ENCODE measurements at regions not wholly inside any gene's neighbourhood (a gene's known extent, or its start where the extent isn't known, plus 50 kb on each side); places are given as distances from the start of the nearest gene placed in this dataset.

GRCh38 chr3:165568907-165569462 lies 268.2 kb downstream of the BCHE start:
- no peak for DNase-seq
- H3K27ac ChIP-seq, result no peak overlapping the region
- TF ChIP-seq CTCF (IDR thresholded peaks at IDR 0.05), result no peak
- no peak for TF ChIP-seq POLR2A (IDR thresholded peaks at IDR 0.05)
- intact Hi-C loops (cut with DNase I), result no loop called here
- H3K9me3 ChIP-seq, result no peaks in the 10 kb centered on the region
- no peaks in the 10 kb centered on the region for H3K27me3 ChIP-seq
- H3K4me3 ChIP-seq, result no peak overlapping the region
- 40% methylated on average over 1 of the region's 1 CpG for WGBS (ENCODE audit: insufficient coverage, low coverage, low lambda C conversion rate, missing lambda C conversion rate)
- no peak for ATAC-seq
- no peaks in the 10 kb centered on the region for H3K4me1 ChIP-seq
- no peaks in the 10 kb centered on the region for H3K36me3 ChIP-seq

- no peaks in the 10 kb centered on the region for H3K36me3 ChIP-seq
- TF ChIP-seq POLR2A (IDR thresholded peaks at IDR 0.05), result no peak
- TF ChIP-seq CTCF (IDR thresholded peaks at IDR 0.05), result no peak
- no peak overlapping the region for H3K27ac ChIP-seq
- ATAC-seq (no peak), DNase-seq (no peak)
- no peaks in the 10 kb centered on the region for H3K9me3 ChIP-seq
- no peak overlapping the region for H3K4me3 ChIP-seq
- intact Hi-C loops (cut with DNase I), result no loop called here
- H3K27me3 ChIP-seq, result no peaks in the 10 kb centered on the region
- 69% methylated on average over 2 of the region's 2 CpGs for WGBS (ENCODE audit: insufficient coverage, low coverage, low lambda C conversion rate, missing lambda C conversion rate)
- no peaks in the 10 kb centered on the region for H3K4me1 ChIP-seq
Observed at GRCh38 chr3:165555785-165556184, 281.4 kb downstream of the BCHE start.

- DNase-seq, result no peak
- TF ChIP-seq POLR2A (IDR thresholded peaks at IDR 0.05) (no peak), CTCF (IDR thresholded peaks at IDR 0.05) (no peak)
- no peak for ATAC-seq
- Histone ChIP-seq H3K9me3 (no peaks in the 10 kb centered on the region), H3K4me1 (no peaks in the 10 kb centered on the region), H3K27ac (no peak overlapping the region), H3K36me3 (no peaks in the 10 kb centered on the region), H3K4me3 (no peak overlapping the region), H3K27me3 (no peaks in the 10 kb centered on the region)
- 71% methylated on average over 2 of the region's 3 CpGs for WGBS (ENCODE audit: insufficient coverage, low coverage, low lambda C conversion rate, missing lambda C conversion rate)
- intact Hi-C loops (cut with DNase I), result no loop called here
Observed at GRCh38 chr3:165553371-165553770, 283.9 kb downstream of the BCHE start.

- ATAC-seq (no peak), DNase-seq (no peak)
- intact Hi-C loops (cut with DNase I), result no loop called here
- H3K4me1 ChIP-seq, result peaks cover 0 to 9% (median 0%) of the 10 kb centered on the region in 4 donors
- H3K27me3 ChIP-seq, result no peaks in the 10 kb centered on the region
- H3K27ac ChIP-seq, result no peak overlapping the region
- no peak overlapping the region for H3K4me3 ChIP-seq
- no peak for TF ChIP-seq POLR2A (IDR thresholded peaks at IDR 0.05)
- no peak for TF ChIP-seq CTCF (IDR thresholded peaks at IDR 0.05)
- WGBS (ENCODE audit: insufficient coverage, low coverage, low lambda C conversion rate, missing lambda C conversion rate), result 75% methylated on average over 5 of the region's 5 CpGs
- H3K36me3 ChIP-seq, result no peaks in the 10 kb centered on the region
- H3K9me3 ChIP-seq, result no peaks in the 10 kb centered on the region
Observed at GRCh38 chr3:165549665-165550064, 287.6 kb downstream of the BCHE start.

- 25% methylated on average over 1 of the region's 1 CpG for WGBS (ENCODE audit: insufficient coverage, low coverage, low lambda C conversion rate, missing lambda C conversion rate)
- Histone ChIP-seq H3K36me3 (no peaks in the 10 kb centered on the region), H3K9me3 (no peaks in the 10 kb centered on the region), H3K4me3 (no peak overlapping the region), H3K4me1 (peaks cover 0 to 14% (median 0%) of the 10 kb centered on the region in 4 donors), H3K27me3 (no peaks in the 10 kb centered on the region), H3K27ac (no peak overlapping the region)
- no peak for TF ChIP-seq CTCF (IDR thresholded peaks at IDR 0.05)
- TF ChIP-seq POLR2A (IDR thresholded peaks at IDR 0.05), result no peak
- no peak for ATAC-seq
- no peak for DNase-seq
- intact Hi-C loops (cut with DNase I), result no loop called here
Observed at GRCh38 chr3:165549037-165549436, 288.2 kb downstream of the BCHE start.

Data from right lobe of liver (tissue), 6 donors.